NCI-H226 (cell line): ENCODE measurements at regions not wholly inside any gene's neighbourhood (a gene's known extent, or its start where the extent isn't known, plus 50 kb on each side); places are given as distances from the start of the nearest gene placed in this dataset.
"Not testable (repeated sequence)": the region's sequence is repeated elsewhere in the genome, so short reads cannot be mapped to it uniquely, and the experiment has no call there.

Source experiments
- DNase-seq: peaks from one replicate; pipeline ENCODE4 v3.0.0-alpha.2; 2015

DNA sequence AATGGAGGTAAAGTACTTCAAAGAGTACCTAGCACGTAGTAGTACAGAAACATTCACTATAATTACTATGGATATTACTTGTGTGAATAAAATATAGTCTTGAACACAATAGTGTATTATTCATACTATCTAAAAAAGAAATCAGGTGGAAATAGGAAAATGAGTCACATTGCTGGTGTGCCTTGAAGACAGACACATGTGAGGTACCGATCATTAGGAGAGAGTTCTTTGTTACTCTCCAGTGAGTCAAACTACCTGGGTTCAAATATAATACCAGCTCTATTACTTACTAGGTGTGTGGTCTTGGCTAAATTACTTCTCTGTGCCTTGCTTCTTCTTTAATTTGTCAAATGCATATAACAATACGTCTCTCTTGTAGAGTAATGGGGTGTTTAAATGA is 50.8 kb upstream of the BEND6 start:
- no peak for DNase-seq

DNA sequence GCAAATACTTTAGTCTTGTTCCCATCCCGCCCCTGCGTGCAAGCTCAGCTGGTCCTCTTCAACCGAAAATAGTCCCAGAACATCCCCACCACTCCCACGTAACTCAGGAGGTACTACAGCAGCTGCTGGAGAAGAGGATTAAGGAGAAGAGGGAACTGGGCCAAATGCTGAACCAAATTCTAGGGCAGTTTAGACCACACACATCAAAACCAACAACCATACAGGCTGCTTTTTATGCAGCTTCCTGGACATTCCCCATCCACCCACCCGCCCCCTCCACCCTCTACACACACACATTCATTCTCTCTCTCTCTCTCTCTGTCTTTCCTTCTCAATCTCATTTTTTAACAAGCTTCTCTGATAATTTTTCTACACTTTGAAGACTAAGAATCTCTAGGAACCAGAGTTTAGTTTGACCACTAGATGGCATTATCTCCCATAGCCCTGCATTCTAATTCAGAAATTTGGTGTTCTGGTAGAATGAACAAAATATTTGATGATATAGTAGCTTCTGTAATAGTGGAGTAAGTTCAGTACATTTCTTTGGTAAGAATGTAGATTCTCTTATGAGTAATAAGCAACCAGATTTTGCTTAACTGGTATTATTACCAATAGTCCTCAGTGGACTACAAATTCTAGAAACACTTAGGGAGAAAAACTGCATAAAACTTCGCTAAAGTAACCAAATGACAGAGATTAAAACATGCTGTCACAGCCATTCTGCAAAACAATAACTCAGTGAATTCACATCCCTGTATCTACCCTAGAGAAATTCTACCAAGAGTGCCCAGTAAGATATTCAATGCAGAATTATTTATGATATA is 52.1 kb upstream of the BEND6 start:
- DNase-seq, result no peak

- DNase-seq, result no peak
Observed at GRCh38 chr6:56900784-56901183, 54.1 kb upstream of the BEND6 start.

GRCh38 chr6:56899753-56900152 is 55.2 kb upstream of the BEND6 start:
- no peak for DNase-seq

DNA sequence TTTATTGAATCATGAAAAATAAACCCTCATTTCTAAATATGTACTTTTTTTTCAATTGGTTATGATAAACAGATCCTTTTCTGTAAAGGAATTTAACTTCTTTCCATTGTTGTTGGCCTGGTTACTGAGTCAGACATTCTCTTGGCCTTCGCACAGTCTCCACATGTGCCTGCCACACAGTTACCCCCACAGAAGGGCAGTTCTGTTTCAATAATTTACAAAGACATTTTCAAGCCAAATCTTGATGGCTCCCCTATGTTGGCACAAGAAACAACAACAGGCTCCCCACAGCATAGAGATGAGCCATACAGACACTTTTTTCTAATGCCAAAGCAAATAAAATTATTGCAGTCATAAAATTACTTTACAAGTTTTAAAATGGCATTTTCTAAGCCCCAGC is 55.6 kb upstream of the BEND6 start:
- no peak for DNase-seq

GRCh38 chr6:56897789-56898529 is 56.9 kb upstream of the BEND6 start:
- no peak for DNase-seq

GRCh38 chr6:56891754-56892153 is 63.2 kb upstream of the BEND6 start:
- DNase-seq, result no peak

GRCh38 chr6:56890683-56891429 is 64.1 kb upstream of the BEND6 start:
- DNase-seq, result peak; percentile 43

DNA sequence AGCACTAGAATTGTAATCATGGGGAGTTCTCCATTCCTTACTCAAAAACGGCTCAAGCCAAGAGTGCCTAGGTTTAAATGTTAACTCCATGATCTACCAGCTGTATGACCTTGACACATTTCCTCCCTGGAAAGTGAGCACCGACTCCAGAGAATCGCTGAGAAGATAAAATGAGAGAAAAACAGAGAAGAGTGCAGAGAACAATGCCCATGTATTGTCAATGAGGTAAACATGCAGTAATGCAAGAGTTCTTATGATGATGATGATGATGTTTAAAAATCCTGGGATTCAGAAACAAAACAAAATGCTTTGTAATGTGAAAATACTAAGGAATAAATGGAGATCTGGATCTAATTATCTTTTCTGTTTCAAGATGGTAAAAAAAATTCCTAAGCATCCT is 64.8 kb upstream of the BEND6 start:
- no peak for DNase-seq

- no peak for DNase-seq
Observed at GRCh38 chr6:56889492-56889891, 65.4 kb upstream of the BEND6 start.

DNA sequence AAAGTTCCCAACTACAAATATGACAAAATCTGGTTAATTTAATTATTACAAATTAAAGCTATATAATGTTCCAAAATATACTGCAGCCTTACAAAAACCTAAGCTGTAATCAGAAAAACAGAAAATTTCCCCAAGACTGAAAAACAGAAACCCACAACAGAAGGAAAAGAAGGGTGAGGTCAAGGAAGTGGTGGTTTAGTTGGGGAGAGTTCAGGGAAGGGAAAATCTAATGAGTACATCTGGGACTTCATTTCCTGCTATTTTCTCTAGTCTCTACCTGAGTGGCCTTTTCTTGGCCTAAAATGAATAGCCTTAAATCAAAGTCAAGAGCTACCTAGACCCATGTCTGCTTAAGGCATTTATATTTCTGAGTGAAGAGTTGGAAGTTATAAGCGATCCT is 66.2 kb upstream of the BEND6 start:
- no peak for DNase-seq

GRCh38 chr6:56887086-56887485 is 67.8 kb upstream of the BEND6 start:
- no peak for DNase-seq

- no peak for DNase-seq
Observed at GRCh38 chr6:56877922-56878321, 77.0 kb upstream of the BEND6 start.

GRCh38 chr6:56875961-56876360 is 78.9 kb upstream of the BEND6 start:
- DNase-seq, result no peak

DNA sequence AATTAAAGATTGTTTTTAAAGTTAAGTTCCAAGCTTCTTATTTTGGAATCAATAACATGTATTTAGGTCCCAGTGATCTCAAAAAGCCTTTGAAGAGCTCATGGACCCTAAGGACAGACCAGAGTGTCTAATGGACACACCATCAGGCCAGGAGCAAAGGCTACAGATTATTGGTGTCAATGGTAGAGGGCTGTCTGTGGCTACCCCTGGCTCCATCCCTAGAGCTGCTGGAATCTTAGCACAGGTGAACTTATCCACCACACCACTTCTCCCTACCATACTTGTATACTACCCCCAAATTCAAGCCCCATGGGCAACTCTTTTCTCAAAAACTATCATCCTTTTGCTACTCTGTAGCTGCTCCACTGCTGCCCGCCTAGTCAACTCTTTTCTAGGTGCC is 79.4 kb upstream of the BEND6 start:
- no peak for DNase-seq

DNA sequence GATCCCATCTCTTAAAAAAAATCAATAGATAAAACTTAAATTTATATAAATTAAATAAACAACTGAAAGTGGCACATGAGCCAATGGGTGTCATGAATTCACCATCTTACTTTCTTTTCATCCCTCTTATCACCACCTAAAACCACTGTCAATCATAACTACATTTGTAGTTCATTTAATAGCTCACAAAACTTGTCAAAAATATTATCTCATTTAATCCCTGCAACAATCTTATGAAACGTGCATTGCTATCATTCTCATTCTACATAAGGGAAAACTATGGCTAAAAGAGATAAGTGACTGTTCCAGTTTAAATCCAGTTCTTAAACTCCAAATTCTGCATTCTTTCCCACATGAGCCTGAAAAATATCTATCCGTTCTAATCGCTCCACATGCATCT is 80.6 kb upstream of the BEND6 start:
- DNase-seq, result no peak

DNA sequence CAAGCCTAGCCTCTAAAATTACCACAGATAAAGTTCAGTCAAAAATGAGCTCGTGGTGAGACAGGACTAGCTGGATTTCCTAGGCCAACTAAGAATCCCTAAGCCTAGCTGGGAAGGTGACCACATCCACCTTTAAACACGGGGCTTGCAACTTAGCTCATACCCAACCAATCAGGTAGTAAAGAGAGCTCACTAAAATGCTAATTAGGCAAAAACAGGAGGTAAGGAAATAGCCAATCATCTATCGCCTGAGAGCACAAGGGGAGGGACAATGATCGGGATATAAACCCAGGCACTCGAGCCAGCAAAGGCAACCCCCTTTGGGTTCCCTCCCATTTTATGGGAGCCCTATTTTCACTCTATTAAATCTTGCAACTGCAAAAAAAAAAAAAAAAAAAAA is 84.9 kb upstream of the BEND6 start:
- not testable (repeated sequence) for DNase-seq

DNA sequence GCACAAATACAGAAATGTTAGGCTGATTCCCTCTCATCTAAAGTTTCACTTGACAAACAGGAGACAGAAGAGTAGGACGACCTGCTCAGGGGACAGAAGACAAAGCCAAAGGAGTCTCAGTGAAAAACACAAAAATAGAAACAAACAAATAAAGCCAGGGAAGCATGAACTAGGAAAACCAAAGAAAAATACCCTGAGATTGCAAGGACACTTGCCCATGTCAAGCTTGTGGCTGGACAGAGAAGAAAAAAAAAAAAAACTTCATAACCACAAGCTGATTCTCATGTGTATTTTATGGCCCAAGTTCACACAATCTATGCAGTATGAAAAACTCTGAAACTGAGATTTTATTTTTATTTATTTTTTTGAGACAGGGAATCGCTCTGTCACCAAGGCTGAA is 85.6 kb upstream of the BEND6 start:
- no peak for DNase-seq

DNA sequence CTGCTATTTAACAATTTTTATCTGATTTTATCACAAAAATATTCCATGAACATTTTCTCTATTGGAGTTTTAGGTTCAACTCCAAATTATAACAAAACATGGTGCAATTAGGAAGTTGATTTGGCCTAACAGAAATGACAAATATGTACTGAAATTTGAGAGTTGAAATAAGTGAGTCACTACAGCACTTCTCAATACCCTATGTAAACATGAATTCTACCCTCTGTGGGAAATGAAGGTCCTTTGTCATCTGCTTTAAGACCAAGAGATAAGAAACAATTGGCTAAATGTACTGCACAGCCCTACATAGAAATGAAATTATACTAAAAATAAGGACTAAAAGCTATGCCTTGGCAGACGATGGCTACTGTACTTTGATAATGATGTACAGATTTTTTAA is 86.2 kb upstream of the BEND6 start:
- DNase-seq, result peak; percentile 20

GRCh38 chr6:56866917-56867522 is 87.9 kb upstream of the BEND6 start:
- peak; percentile 60 for DNase-seq

DNA sequence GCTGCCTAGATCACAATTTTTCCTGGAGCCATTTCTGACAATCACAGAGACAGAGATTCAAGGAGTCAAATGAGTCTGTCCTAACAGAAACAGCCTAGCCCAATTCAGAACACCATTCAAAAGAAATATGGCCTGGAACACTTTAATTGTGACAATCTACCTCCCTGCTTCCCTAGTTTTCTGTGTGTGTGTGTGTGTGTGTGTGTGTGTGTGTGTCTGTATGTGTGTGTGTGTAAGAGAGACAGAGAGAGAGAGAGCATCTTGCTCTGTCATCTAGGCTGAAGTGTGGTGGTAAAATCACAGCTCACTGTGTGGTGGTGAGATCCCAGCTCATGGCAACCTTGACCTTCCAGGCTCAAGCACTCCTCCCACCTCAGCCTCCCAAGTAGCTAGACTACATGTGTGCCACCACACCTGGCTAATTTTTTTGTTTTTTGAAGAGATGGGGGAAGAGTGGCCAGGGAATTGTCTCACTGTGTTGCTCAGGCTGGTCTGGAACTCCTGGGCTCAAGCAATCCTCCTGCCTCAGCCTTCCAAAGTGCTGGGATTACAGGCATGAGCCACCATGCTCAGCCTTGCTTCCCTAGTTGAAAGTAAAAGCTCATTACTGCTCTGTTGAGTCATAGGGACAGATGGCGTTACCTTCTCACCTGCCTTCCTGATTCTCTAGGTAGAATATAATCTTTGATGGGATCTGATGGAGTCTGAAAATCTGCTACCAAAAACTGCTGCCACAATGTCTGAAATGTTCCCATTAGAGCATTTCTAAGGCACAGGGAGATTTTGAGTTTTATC is 89.6 kb upstream of the BEND6 start:
- DNase-seq, result no peak

DNA sequence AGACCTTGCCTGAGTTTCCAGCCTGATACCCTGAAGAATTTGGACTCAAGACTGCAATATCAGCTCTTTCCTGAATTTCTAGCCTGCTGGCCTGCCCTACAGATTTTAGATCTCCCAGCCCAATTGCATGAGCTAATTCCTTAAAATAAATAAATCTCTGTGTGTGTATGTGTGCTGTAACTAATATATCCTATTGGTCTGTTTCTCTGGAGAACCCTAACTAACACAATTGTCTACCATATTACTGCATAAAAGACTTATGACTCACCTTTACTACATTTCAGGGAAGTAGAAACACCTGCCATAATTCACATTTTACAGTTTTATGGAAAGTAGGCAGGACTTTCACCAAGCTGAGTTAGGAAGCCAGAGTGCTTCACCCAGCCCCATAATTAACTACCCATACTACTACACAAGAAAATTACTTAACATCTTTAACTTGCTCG is 90.7 kb upstream of the BEND6 start:
- peak; percentile 49 for DNase-seq
